ENCODE measurements at regions not wholly inside any gene's neighbourhood (a gene's known extent, or its start where the extent isn't known, plus 50 kb on each side); places are given as distances from the start of the nearest gene placed in this dataset.

GRCh38 chr6:9878535-9878934 lies 536.3 kb downstream of the TFAP2A start:
- no peak for TF ChIP-seq CTCF (IDR thresholded peaks at IDR 0.05)
- TF ChIP-seq, protein P1, sequence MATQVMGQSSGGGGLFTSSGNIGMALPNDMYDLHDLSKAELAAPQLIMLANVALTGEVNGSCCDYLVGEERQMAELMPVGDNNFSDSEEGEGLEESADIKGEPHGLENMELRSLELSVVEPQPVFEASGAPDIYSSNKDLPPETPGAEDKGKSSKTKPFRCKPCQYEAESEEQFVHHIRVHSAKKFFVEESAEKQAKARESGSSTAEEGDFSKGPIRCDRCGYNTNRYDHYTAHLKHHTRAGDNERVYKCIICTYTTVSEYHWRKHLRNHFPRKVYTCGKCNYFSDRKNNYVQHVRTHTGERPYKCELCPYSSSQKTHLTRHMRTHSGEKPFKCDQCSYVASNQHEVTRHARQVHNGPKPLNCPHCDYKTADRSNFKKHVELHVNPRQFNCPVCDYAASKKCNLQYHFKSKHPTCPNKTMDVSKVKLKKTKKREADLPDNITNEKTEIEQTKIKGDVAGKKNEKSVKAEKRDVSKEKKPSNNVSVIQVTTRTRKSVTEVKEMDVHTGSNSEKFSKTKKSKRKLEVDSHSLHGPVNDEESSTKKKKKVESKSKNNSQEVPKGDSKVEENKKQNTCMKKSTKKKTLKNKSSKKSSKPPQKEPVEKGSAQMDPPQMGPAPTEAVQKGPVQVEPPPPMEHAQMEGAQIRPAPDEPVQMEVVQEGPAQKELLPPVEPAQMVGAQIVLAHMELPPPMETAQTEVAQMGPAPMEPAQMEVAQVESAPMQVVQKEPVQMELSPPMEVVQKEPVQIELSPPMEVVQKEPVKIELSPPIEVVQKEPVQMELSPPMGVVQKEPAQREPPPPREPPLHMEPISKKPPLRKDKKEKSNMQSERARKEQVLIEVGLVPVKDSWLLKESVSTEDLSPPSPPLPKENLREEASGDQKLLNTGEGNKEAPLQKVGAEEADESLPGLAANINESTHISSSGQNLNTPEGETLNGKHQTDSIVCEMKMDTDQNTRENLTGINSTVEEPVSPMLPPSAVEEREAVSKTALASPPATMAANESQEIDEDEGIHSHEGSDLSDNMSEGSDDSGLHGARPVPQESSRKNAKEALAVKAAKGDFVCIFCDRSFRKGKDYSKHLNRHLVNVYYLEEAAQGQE (IDR thresholded peaks at IDR 0.05; ENCODE audit: insufficient read depth in 1 of 2, low read depth in 2 of 2, low read length in 1 of 2) = no peak
- TF ChIP-seq POLR2AphosphoS5 (IDR thresholded peaks at IDR 0.05; ENCODE audit: low read depth, low read length) = no peak

Data from Panc1 (cell line).